ENCODE measurements at regions not wholly inside any gene's neighbourhood (a gene's known extent, or its start where the extent isn't known, plus 50 kb on each side); places are given as distances from the start of the nearest gene placed in this dataset.

- in situ Hi-C loops (cut with MboI) (no loop called here), intact Hi-C loops (cut with micrococcal nuclease; ENCODE audit: unreplicated experiment) (no loop called here)
- WGBS (ENCODE audit: insufficient coverage, insufficient replicate concordance, low lambda C conversion rate, missing lambda C conversion rate): 18% methylated on average over 9 of the region's 9 CpGs
- ATAC-seq: no peak
- CTCF ChIA-PET: no interaction called here
- RAD21 ChIA-PET (ENCODE audit: unreplicated experiment): no interaction called here
- BruUV-seq (replicated peaks): no TSS peak
- TF ChIP-seq SIN3A (IDR thresholded peaks at IDR 0.05; ENCODE audit: low read depth, low read length): no peak
- no peak for TF ChIP-seq PBX3 (IDR thresholded peaks at IDR 0.05; ENCODE audit: insufficient replicate concordance, low read depth, low read length)
- TF ChIP-seq BHLHE40 (IDR thresholded peaks at IDR 0.05; ENCODE audit: borderline replicate concordance in 1 of 2, low read depth in 2 of 2, low read length in 1 of 2): no peak
- TF ChIP-seq KAT2A (conservative IDR thresholded peaks at IDR 0.05; ENCODE audit: control insufficient read depth, low read depth, low read length): no peak
- no peak for TF ChIP-seq ZSCAN29 (IDR thresholded peaks at IDR 0.05)
- no peak for TF ChIP-seq MTA2 (IDR thresholded peaks at IDR 0.05; ENCODE audit: low read depth)
- TF ChIP-seq IKZF2 (IDR thresholded peaks at IDR 0.05): no peak
- no peak for TF ChIP-seq POLR2A (IDR thresholded peaks at IDR 0.05; ENCODE audit: low read depth, low read length)
- no peak for TF ChIP-seq TCF7 (IDR thresholded peaks at IDR 0.05; ENCODE audit: borderline replicate concordance)
- TF ChIP-seq RCOR1 (conservative IDR thresholded peaks at IDR 0.05; ENCODE audit: low read depth, low read length): no peak
- TF ChIP-seq, protein P1, sequence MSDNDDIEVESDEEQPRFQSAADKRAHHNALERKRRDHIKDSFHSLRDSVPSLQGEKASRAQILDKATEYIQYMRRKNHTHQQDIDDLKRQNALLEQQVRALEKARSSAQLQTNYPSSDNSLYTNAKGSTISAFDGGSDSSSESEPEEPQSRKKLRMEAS (IDR thresholded peaks at IDR 0.05; ENCODE audit: low read depth, low read length): no peak
- TF ChIP-seq BMI1 (IDR thresholded peaks at IDR 0.05; ENCODE audit: borderline replicate concordance): no peak
- TF ChIP-seq CBX3 (IDR thresholded peaks at IDR 0.05; ENCODE audit: borderline replicate concordance, low read depth): no peak
- no peak for TF ChIP-seq SPI1 (IDR thresholded peaks at IDR 0.05; ENCODE audit: borderline replicate concordance, insufficient read depth, low read depth, low read length)
- no peak for TF ChIP-seq LARP7 (IDR thresholded peaks at IDR 0.05)
- TF ChIP-seq ELK1 (IDR thresholded peaks at IDR 0.05; ENCODE audit: low read depth, low read length): no peak
- no peak for DNase-seq (ENCODE audit: low read depth, low spot score)
- POLR2A ChIA-PET: interaction anchor here (0.6 kb wide), 1 partner anchor 267 kb away, joined by 5 read pairs; no protein-coding TSS in a partner anchor
- Histone ChIP-seq H4K20me1 (ENCODE audit: control insufficient read depth, insufficient read depth) (no peaks in the 10 kb centered on the region), H3K4me2 (ENCODE audit: control insufficient read depth, insufficient read depth) (no peak overlapping the region), H3K27me3 (replicated peaks in 1 of 2; ENCODE audit: control insufficient read depth in 2 of 2, insufficient read depth in 2 of 2, low read length in 1 of 2) (no peaks in the 10 kb centered on the region), H3K27ac (ENCODE audit: control insufficient read depth, insufficient read depth) (no peak overlapping the region), H3K4me3 (no peak overlapping the region), H3K9me3 (replicated peaks; ENCODE audit: control insufficient read depth, insufficient read depth, low read length) (no peaks in the 10 kb centered on the region), H3K9ac (ENCODE audit: control insufficient read depth, insufficient read depth, low read length) (no peak overlapping the region), H3K79me2 (ENCODE audit: control insufficient read depth, insufficient read depth, low read length) (no peaks in the 10 kb centered on the region), H3K4me1 (ENCODE audit: control insufficient read depth, insufficient read depth, low read length) (no peaks in the 10 kb centered on the region), H3K36me3 (ENCODE audit: control insufficient read depth in 2 of 2, insufficient read depth in 2 of 2, low read length in 1 of 2) (no peaks in the 10 kb centered on the region), H2AFZ (ENCODE audit: control insufficient read depth, low read depth, low read length) (no peak overlapping the region)
- FAIRE-seq: no peak
- SMC1A ChIA-PET (ENCODE audit: uncharacterized antibody, unreplicated experiment): no interaction called here
Observed at GRCh38 chr4:41471126-41472071, 66.6 kb upstream of the LIMCH1 start.
